ENCODE measurements at regions not wholly inside any gene's neighbourhood (a gene's known extent, or its start where the extent isn't known, plus 50 kb on each side); places are given as distances from the start of the nearest gene placed in this dataset.

DNA sequence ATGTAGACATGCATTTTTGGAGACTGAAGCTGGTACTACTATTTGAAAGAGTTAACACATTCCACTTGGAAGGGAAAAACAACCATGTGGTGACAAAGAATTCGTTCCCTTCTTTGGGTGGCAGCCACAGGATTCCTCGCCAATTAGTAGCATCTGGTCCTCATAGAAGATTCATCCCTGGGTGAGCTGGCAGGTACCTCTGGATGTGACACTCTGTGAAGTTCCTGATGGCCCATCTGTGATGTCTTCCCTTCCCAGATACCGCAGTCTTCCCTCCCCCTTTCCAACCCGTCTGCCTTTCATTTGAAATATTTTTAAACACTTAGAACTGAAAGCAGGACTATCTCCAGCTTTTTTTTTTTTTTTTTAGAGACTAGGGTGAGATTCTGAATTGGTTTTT is 569.5 kb downstream of the TYW1 start:
- TF ChIP-seq, protein P1, sequence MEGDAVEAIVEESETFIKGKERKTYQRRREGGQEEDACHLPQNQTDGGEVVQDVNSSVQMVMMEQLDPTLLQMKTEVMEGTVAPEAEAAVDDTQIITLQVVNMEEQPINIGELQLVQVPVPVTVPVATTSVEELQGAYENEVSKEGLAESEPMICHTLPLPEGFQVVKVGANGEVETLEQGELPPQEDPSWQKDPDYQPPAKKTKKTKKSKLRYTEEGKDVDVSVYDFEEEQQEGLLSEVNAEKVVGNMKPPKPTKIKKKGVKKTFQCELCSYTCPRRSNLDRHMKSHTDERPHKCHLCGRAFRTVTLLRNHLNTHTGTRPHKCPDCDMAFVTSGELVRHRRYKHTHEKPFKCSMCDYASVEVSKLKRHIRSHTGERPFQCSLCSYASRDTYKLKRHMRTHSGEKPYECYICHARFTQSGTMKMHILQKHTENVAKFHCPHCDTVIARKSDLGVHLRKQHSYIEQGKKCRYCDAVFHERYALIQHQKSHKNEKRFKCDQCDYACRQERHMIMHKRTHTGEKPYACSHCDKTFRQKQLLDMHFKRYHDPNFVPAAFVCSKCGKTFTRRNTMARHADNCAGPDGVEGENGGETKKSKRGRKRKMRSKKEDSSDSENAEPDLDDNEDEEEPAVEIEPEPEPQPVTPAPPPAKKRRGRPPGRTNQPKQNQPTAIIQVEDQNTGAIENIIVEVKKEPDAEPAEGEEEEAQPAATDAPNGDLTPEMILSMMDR (IDR thresholded peaks at IDR 0.05; ENCODE audit: insufficient read depth, low read length, severe bottlenecking) = no peak
- FAIRE-seq = no peak

DNA sequence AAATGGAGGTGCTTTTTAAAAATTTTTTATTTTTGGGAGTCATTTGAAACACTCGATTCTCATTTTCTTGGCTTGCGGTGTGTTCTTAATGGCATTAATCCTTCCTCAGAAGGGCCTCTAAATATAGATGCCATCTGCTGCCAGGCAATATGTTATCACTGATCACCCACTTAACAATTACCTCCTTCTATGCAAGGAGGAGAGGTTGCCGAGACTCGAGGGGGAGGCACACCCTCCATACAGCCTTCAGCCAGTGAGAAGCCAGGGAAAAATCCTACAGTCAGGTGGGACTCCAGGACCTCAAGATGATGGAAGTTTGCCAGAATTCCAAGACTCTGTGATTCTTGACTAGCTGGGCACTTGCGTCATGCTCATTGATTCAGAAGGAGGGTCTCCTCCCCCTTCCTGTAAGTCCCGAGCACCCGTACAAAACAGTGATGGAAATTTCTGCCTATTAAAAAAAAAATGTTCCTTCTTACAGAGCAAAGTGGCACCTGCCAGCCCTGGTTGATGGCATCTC is 574.5 kb downstream of the TYW1 start:
- no peaks in the 10 kb centered on the region for H3K36me3 ChIP-seq (ENCODE audit: control insufficient read depth, insufficient read depth, low read length)
- no peak overlapping the region for H3K4me3 ChIP-seq (ENCODE audit: low read depth, low read length)
- TF ChIP-seq, protein P1 (IDR thresholded peaks at IDR 0.05; ENCODE audit: insufficient read depth, low read length, severe bottlenecking) = no peak
- H3K27me3 ChIP-seq (ENCODE audit: control insufficient read depth, insufficient read depth, low read length) = no peaks in the 10 kb centered on the region
- FAIRE-seq (no peak), DNase-seq (ENCODE audit: low read depth) (no peak)

More for the DNA sequence above, 569.5 kb downstream of the TYW1 start:
- Histone ChIP-seq H3K4me3 (ENCODE audit: low read depth, low read length) (no peak overlapping the region), H3K36me3 (ENCODE audit: control insufficient read depth, insufficient read depth, low read length) (no peaks in the 10 kb centered on the region), H3K27me3 (ENCODE audit: control insufficient read depth, insufficient read depth, low read length) (no peaks in the 10 kb centered on the region)
- no peak for DNase-seq (ENCODE audit: low read depth)

DNA sequence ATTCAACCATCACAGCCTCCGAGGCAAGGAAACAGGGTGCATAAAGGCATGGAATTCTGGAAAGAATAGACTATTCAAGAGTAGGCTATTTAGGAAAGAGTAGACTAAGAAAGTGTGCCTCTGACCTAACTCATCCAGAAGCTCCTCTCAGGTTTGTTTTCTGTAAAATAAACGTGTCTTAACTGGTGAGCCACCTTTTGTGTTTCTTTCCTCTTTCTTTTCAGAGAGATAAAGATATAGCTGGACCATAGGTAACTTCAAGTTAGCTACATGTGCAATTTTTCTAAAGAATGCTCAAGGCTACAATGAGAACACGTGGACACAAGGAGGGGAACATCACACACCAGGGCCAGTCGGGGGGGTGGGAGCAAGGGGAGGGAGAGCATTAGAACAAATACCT is 577.0 kb downstream of the TYW1 start:
- TF ChIP-seq, protein P1 (IDR thresholded peaks at IDR 0.05; ENCODE audit: insufficient read depth, low read length, severe bottlenecking) = no peak
- no peak for DNase-seq (ENCODE audit: low read depth)
- Histone ChIP-seq H3K4me3 (ENCODE audit: low read depth, low read length) (no peak overlapping the region), H3K27me3 (ENCODE audit: control insufficient read depth, insufficient read depth, low read length) (no peaks in the 10 kb centered on the region), H3K36me3 (ENCODE audit: control insufficient read depth, insufficient read depth, low read length) (no peaks in the 10 kb centered on the region)
- no peak for FAIRE-seq

DNA sequence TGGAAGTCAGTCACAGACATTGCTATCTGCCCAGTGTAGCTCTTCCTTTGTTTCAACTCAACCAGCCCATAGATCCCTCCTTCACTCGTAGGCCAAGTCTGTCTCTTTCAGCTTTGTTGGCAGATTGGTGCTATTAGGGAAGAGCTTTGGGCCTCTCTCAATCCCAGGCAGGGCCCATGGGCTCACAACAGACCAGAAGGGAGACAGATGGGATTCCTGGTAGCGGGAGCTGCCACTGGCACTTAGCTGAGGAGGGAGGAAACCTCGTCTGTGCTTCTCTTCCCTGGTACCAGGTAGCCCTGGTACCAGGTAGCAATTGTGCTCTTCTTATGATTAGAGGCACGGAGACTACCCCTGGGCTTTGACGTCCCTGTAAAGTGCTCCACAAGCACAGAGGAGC is 592.0 kb downstream of the TYW1 start:
- FAIRE-seq (no peak), DNase-seq (ENCODE audit: low read depth) (no peak)
- H3K4me3 ChIP-seq (ENCODE audit: low read depth, low read length) = no peak overlapping the region
- TF ChIP-seq, protein P1 (IDR thresholded peaks at IDR 0.05; ENCODE audit: insufficient read depth, low read length, severe bottlenecking) = no peak
- no peaks in the 10 kb centered on the region for H3K27me3 ChIP-seq (ENCODE audit: control insufficient read depth, insufficient read depth, low read length)
- H3K36me3 ChIP-seq (ENCODE audit: control insufficient read depth, insufficient read depth, low read length) = no peaks in the 10 kb centered on the region

DNA sequence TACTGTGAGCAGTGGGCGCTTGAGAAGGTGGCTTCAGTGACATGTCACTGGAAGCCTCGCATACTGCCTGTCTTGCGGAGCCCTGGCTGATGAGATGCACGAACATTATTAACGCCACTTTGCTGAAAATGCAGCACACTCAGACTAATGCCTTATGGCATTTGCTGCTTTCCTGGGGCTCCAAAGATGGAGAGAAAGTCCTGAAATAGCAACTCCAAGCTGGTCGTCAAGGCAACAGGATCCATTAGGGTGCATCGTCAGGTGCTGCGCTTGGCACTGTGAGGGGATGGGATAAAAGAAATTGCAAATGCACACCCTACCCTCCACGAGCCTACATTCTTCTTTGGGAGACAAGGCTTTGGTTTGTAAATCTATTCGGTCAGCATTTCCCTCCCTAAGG is 592.5 kb downstream of the TYW1 start:
- Histone ChIP-seq H3K4me3 (ENCODE audit: low read depth, low read length) (no peak overlapping the region), H3K36me3 (ENCODE audit: control insufficient read depth, insufficient read depth, low read length) (no peaks in the 10 kb centered on the region), H3K27me3 (ENCODE audit: control insufficient read depth, insufficient read depth, low read length) (no peaks in the 10 kb centered on the region)
- DNase-seq (ENCODE audit: low read depth) = no peak
- TF ChIP-seq, protein P1 (IDR thresholded peaks at IDR 0.05; ENCODE audit: insufficient read depth, low read length, severe bottlenecking) = no peak
- FAIRE-seq = no peak

DNA sequence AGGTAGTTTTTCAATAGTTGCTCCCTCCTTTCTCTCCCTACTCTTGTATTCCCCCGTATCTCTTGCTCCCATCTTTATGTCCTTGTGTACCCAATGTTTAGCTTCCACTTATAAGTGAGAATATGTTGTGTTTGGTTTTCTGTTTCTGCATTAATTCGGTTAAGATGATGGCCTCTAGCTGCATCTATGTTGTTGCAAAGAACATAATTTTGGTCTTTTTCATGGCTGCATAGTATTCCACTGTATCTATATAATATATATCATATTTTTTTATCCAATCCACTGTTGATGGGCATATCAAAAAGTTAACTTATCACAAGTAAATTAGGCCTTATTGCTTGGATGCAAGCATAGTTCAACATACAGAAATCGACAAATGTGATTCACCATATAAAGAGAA is 594.0 kb downstream of the TYW1 start:
- FAIRE-seq (no peak), DNase-seq (ENCODE audit: low read depth) (no peak)
- TF ChIP-seq, protein P1 (IDR thresholded peaks at IDR 0.05; ENCODE audit: insufficient read depth, low read length, severe bottlenecking) = no peak
- Histone ChIP-seq H3K4me3 (ENCODE audit: low read depth, low read length) (no peak overlapping the region), H3K27me3 (ENCODE audit: control insufficient read depth, insufficient read depth, low read length) (no peaks in the 10 kb centered on the region), H3K36me3 (ENCODE audit: control insufficient read depth, insufficient read depth, low read length) (no peaks in the 10 kb centered on the region)
